GM12878 (cell line): ENCODE measurements at regions not wholly inside any gene's neighbourhood (a gene's known extent, or its start where the extent isn't known, plus 50 kb on each side); places are given as distances from the start of the nearest gene placed in this dataset.

Experiments
- ATAC-seq: fragments of 200-7000 bp; cut with Tn5 transposase; 3 replicates; pipeline ENCODE4 v1.9.1; 2020; ENCODE audit warnings: mild to moderate bottlenecking, moderate library complexity
- BruUV-seq: library from RNA; stranded (reverse); fragments of 400-500 nt; replicated peaks from 2 replicates; lab custom pipeline; 2021; lab: Mats Ljungman, UMichigan
- CTCF ChIA-PET: fragments of 300-600 bp; sonication (Branson Sonifier 250); formaldehyde crosslinking; extraction: SDS; loops from one replicate; lab custom pipeline; 2021; ENCODE audit warnings: inconsistent platforms; lab: Yijun Ruan, JAX
- POLR2A ChIA-PET: fragments of 350-600 bp; formaldehyde crosslinking; extraction: SDS; loops from one replicate; lab custom pipeline; 2021; ENCODE audit warnings: inconsistent platforms; lab: Charles Lee
- RAD21 ChIA-PET: fragments of 300-600 bp; sonication (Branson Sonifier 250); formaldehyde crosslinking; loops from one replicate; lab custom pipeline; 2023; ENCODE audit warnings: antibody characterized with exemption; ENCODE audit not compliant: unreplicated experiment; lab: Charles Lee
- SMC1A ChIA-PET: fragments of 300-600 bp; sonication (Branson Sonifier 250); formaldehyde crosslinking; loops from one replicate; lab custom pipeline; 2023; ENCODE audit not compliant: unreplicated experiment, uncharacterized antibody; lab: Charles Lee
- DNase-seq: peaks from one replicate; pipeline ENCODE4 v3.0.0-alpha.2; 2011; ENCODE audit warnings: low read depth, low spot score
- FAIRE-seq: peaks from 3 replicates; lab custom pipeline; 2011; peaks lifted over from hg19 to GRCh38; lab: Jason Lieb, UNC
- H2AFZ ChIP-seq: 2 replicates; pipeline ENCODE4 v1.6.0; 2011; ENCODE audit warnings: low read depth, low read length, control low read depth; ENCODE audit not compliant: control insufficient read depth
- H3K27ac ChIP-seq: 2 replicates; pipeline ENCODE4 v1.5.1; 2011; ENCODE audit warnings: control low read depth; ENCODE audit not compliant: control insufficient read depth, insufficient read depth
- H3K27me3 ChIP-seq, 2 experiments: replicated peaks in 1 of 2; 2 replicates each; pipeline versions ENCODE4 v1.6.0 to v1.6.1; 2011; ENCODE audit warnings: low read length in 1 of 2; ENCODE audit not compliant: control insufficient read depth in 2 of 2, insufficient read depth in 2 of 2
- H3K36me3 ChIP-seq, 2 experiments: 2 replicates each; pipeline ENCODE4 v1.5.1; 2011; ENCODE audit warnings: low read length in 1 of 2; ENCODE audit not compliant: control insufficient read depth in 2 of 2, insufficient read depth in 2 of 2
- H3K4me1 ChIP-seq: 2 replicates; pipeline ENCODE4 v1.6.1; 2011; ENCODE audit warnings: mild to moderate bottlenecking, low read length, moderate library complexity, mixed read lengths; ENCODE audit not compliant: control insufficient read depth, insufficient read depth
- H3K4me2 ChIP-seq: 2 replicates; pipeline ENCODE4 v1.6.0; 2011; ENCODE audit warnings: control low read depth; ENCODE audit not compliant: control insufficient read depth, insufficient read depth
- H3K4me3 ChIP-seq: fragments of 200-600 bp; sonication (generic); 2 replicates; pipeline ENCODE4 v1.5.1; 2016
- H3K79me2 ChIP-seq: 2 replicates; pipeline ENCODE4 v1.6.0; 2011; ENCODE audit warnings: low read length; ENCODE audit not compliant: control insufficient read depth, insufficient read depth
- H3K9ac ChIP-seq: 2 replicates; pipeline ENCODE4 v1.8.0; 2011; ENCODE audit warnings: low read length, control low read depth, mixed read lengths; ENCODE audit not compliant: control insufficient read depth, insufficient read depth
- H3K9me3 ChIP-seq: replicated peaks from 3 replicates; pipeline ENCODE4 v1.5.1; 2011; ENCODE audit warnings: mild to moderate bottlenecking, low read length; ENCODE audit not compliant: control insufficient read depth, insufficient read depth
- H4K20me1 ChIP-seq: 2 replicates; pipeline ENCODE4 v1.6.0; 2011; ENCODE audit not compliant: control insufficient read depth, insufficient read depth
- BCL3 ChIP-seq: IDR thresholded peaks from 2 replicates; pipeline ENCODE4 v1.6.1; 2011; ENCODE audit warnings: borderline replicate concordance, low read depth, mild to moderate bottlenecking, moderate library complexity, low read length; ENCODE audit not compliant: insufficient read depth, poor library complexity, severe bottlenecking
- CEBPZ ChIP-seq: fragments of 150-350 bp; IDR thresholded peaks from 2 replicates; pipeline ENCODE4 v1.6.1; 2016; ENCODE audit warnings: low read depth, low read length
- ELK1 ChIP-seq: IDR thresholded peaks from 2 replicates; pipeline ENCODE4 v1.6.1; 2012; ENCODE audit warnings: low read depth, low read length, improper control_type of control experiment
- HSF1 ChIP-seq: fragments of 150-350 bp; IDR thresholded peaks from 2 replicates; pipeline ENCODE4 v1.6.1; 2014; ENCODE audit warnings: mild to moderate bottlenecking, low read depth, low read length
- IRF4 ChIP-seq: IDR thresholded peaks from 2 replicates; pipeline ENCODE4 v1.6.1; 2011; ENCODE audit warnings: low read depth, low read length
- JUND ChIP-seq: IDR thresholded peaks from 2 replicates; pipeline ENCODE4 v1.6.1; 2012; ENCODE audit warnings: low read depth, mild to moderate bottlenecking, low read length, improper control_type of control experiment, moderate library complexity
- KLF5 ChIP-seq: fragments of 450-650 bp; IDR thresholded peaks from 2 replicates; pipeline ENCODE4 v1.6.1; 2014; ENCODE audit warnings: mild to moderate bottlenecking; ENCODE audit not compliant: partially characterized antibody
- MAX ChIP-seq: IDR thresholded peaks from 2 replicates; pipeline ENCODE4 v1.6.1; 2012; ENCODE audit warnings: low read depth, low read length, improper control_type of control experiment
- MYC ChIP-seq: IDR thresholded peaks from 2 replicates; pipeline ENCODE4 v1.6.1; 2011; ENCODE audit warnings: mild to moderate bottlenecking, low read length, moderate library complexity, inconsistent platforms; ENCODE audit not compliant: insufficient read depth, insufficient replicate concordance, insufficient read length, severe bottlenecking
- RAD51 ChIP-seq: fragments of 450-650 bp; IDR thresholded peaks from 2 replicates; pipeline ENCODE4 v1.6.1; 2016; ENCODE audit warnings: moderate library complexity, mild to moderate bottlenecking, inconsistent platforms
- SIN3A ChIP-seq: IDR thresholded peaks from 2 replicates; pipeline ENCODE4 v1.6.1; 2012; ENCODE audit warnings: low read depth, low read length, improper control_type of control experiment
- ZNF274 ChIP-seq: IDR thresholded peaks from one replicate; pipeline ENCODE4 v1.8.0; 2011; ENCODE audit not compliant: insufficient read length, insufficient read depth
- ZNF384 ChIP-seq: IDR thresholded peaks from 2 replicates; pipeline ENCODE4 v1.6.1; 2012; ENCODE audit warnings: low read depth, mild to moderate bottlenecking, low read length, improper control_type of control experiment, borderline replicate concordance
- WGBS: methylation state at CpG from one replicate; pipeline ENCODE4 v1.1.6; 2016; ENCODE audit warnings: low lambda C conversion rate; ENCODE audit not compliant: insufficient replicate concordance, insufficient coverage; ENCODE audit errors: missing lambda C conversion rate; 5-methylcytosine and 5-hydroxymethylcytosine counted together
- in situ Hi-C: fragments of 300-500 bp; cut with MboI; formaldehyde crosslinking; loops from 9 replicates; pipeline ENCODE4 v1.14.3; 2018; ENCODE audit warnings: mixed read lengths
- intact Hi-C: fragments of 100-400 bp; cut with micrococcal nuclease; formaldehyde crosslinking; loops from one replicate; pipeline ENCODE4 v1.14.2; 2022; ENCODE audit not compliant: unreplicated experiment

- H3K4me2 ChIP-seq = no peak overlapping the region
- no peak for TF ChIP-seq ZNF274
- no peak for TF ChIP-seq ZNF384
- no peak for TF ChIP-seq KLF5
- TF ChIP-seq CEBPZ = no peak
- TF ChIP-seq JUND = no peak
- no peak for TF ChIP-seq BCL3
- no peak for TF ChIP-seq RAD51
- TF ChIP-seq MYC = no peak
- no peak for TF ChIP-seq IRF4
- TF ChIP-seq MAX = no peak
- TF ChIP-seq ELK1 = no peak
- no peak for TF ChIP-seq SIN3A
- no peak for TF ChIP-seq HSF1
- intact Hi-C loops = no loop called here
- DNase-seq (no peak), FAIRE-seq (no peak), ATAC-seq (no peak)
- H3K27ac ChIP-seq = no peak overlapping the region
- SMC1A ChIA-PET = no interaction called here
- no peaks in the 10 kb centered on the region for H3K36me3 ChIP-seq
- POLR2A ChIA-PET = no interaction called here
- no peak overlapping the region for H3K9ac ChIP-seq
- no peak overlapping the region for H2AFZ ChIP-seq
- CTCF ChIA-PET = no interaction called here
- in situ Hi-C loops = no loop called here
- BruUV-seq = no TSS peak
- H3K27me3 ChIP-seq = no peaks in the 10 kb centered on the region
- H3K4me3 ChIP-seq = no peak overlapping the region
- RAD21 ChIA-PET = no interaction called here
- H3K79me2 ChIP-seq = no peaks in the 10 kb centered on the region
- WGBS = 61% methylated on average over 4 of the region's 4 CpGs
- no peaks in the 10 kb centered on the region for H3K9me3 ChIP-seq
- H4K20me1 ChIP-seq = no peaks in the 10 kb centered on the region
- H3K4me1 ChIP-seq = peaks cover 4% of the 10 kb centered on the region
Observed at GRCh38 chr10:123517901-123518300, 148.3 kb upstream of the GPR26 start.
